Progenitor cell of endocrine pancreas (in vitro differentiated cells): ENCODE measurements at regions not wholly inside any gene's neighbourhood (a gene's known extent, or its start where the extent isn't known, plus 50 kb on each side); places are given as distances from the start of the nearest gene placed in this dataset.

Source experiments
- DNase-seq: peaks from one replicate; pipeline ENCODE4 v3.0.0; 2021; ENCODE audit warnings: low spot score; ENCODE audit not compliant: unreplicated experiment
- H3K27ac Mint-ChIP-seq: 2 replicates; pipeline ENCODE4 v1.8.0; 2021; ENCODE audit warnings: mild to moderate bottlenecking, moderate library complexity, mixed read lengths
- H3K27me3 Mint-ChIP-seq: 2 replicates; pipeline ENCODE4 v1.8.0; 2021; ENCODE audit warnings: mixed read lengths
- H3K36me3 Mint-ChIP-seq: 2 replicates; pipeline ENCODE4 v1.8.0; 2022; ENCODE audit warnings: mixed read lengths; ENCODE audit not compliant: insufficient read depth
- H3K4me1 Mint-ChIP-seq: 2 replicates; pipeline ENCODE4 v1.8.0; 2021; ENCODE audit warnings: low read depth, mixed read lengths
- H3K4me3 Mint-ChIP-seq: 2 replicates; pipeline ENCODE4 v1.8.0; 2021; ENCODE audit warnings: low read depth, mild to moderate bottlenecking, moderate library complexity, mixed read lengths
- H3K9me3 Mint-ChIP-seq: 2 replicates; pipeline ENCODE4 v1.8.0; 2021; ENCODE audit warnings: low read depth, mixed read lengths
- CTCF ChIP-seq: fragments of 200-600 bp; sonication (generic); IDR thresholded peaks from one replicate; pipeline ENCODE4 v1.5.0; 2021; ENCODE audit warnings: antibody characterized with exemption, mild to moderate bottlenecking; ENCODE audit not compliant: unreplicated experiment

- no peak for DNase-seq
- Mint-ChIP-seq H3K4me1 (no peaks in the 10 kb centered on the region), H3K4me3 (no peak overlapping the region), H3K27me3 (no peaks in the 10 kb centered on the region), H3K9me3 (no peaks in the 10 kb centered on the region), H3K36me3 (no peaks in the 10 kb centered on the region), H3K27ac (no peak overlapping the region)
- no peak for TF ChIP-seq CTCF
Measured at GRCh38 chr6:9487128-9487527, 927.7 kb downstream of the TFAP2A start.

GRCh38 chr6:9485992-9486391, 928.9 kb downstream of the TFAP2A start:
- no peak overlapping the region for H3K4me3 Mint-ChIP-seq
- no peaks in the 10 kb centered on the region for H3K27me3 Mint-ChIP-seq
- TF ChIP-seq CTCF = no peak
- no peaks in the 10 kb centered on the region for H3K36me3 Mint-ChIP-seq
- peaks cover 1% of the 10 kb centered on the region for H3K4me1 Mint-ChIP-seq
- H3K27ac Mint-ChIP-seq = no peak overlapping the region
- no peak for DNase-seq
- H3K9me3 Mint-ChIP-seq = peaks cover 8% of the 10 kb centered on the region

GRCh38 chr6:9484686-9485085, 930.2 kb downstream of the TFAP2A start:
- Mint-ChIP-seq H3K4me1 (peaks cover 1% of the 10 kb centered on the region), H3K27ac (no peak overlapping the region), H3K4me3 (no peak overlapping the region), H3K36me3 (no peaks in the 10 kb centered on the region), H3K9me3 (peaks cover 8% of the 10 kb centered on the region), H3K27me3 (no peaks in the 10 kb centered on the region)
- DNase-seq = no peak
- TF ChIP-seq CTCF = no peak

GRCh38 chr6:9484091-9484490, 930.8 kb downstream of the TFAP2A start:
- TF ChIP-seq CTCF = no peak
- Mint-ChIP-seq H3K27me3 (no peaks in the 10 kb centered on the region), H3K27ac (no peak overlapping the region), H3K36me3 (no peaks in the 10 kb centered on the region), H3K4me3 (no peak overlapping the region), H3K9me3 (peaks cover 8% of the 10 kb centered on the region), H3K4me1 (peaks cover 1% of the 10 kb centered on the region)
- no peak for DNase-seq

GRCh38 chr6:9482030-9482738, 932.7 kb downstream of the TFAP2A start:
- DNase-seq = no peak
- Mint-ChIP-seq H3K36me3 (no peaks in the 10 kb centered on the region), H3K4me3 (no peak overlapping the region), H3K27ac (no peak overlapping the region), H3K4me1 (peaks cover 1% of the 10 kb centered on the region), H3K27me3 (no peaks in the 10 kb centered on the region), H3K9me3 (peaks cover 8% of the 10 kb centered on the region)
- TF ChIP-seq CTCF = no peak
